ENCODE measurements at regions not wholly inside any gene's neighbourhood (a gene's known extent, or its start where the extent isn't known, plus 50 kb on each side); places are given as distances from the start of the nearest gene placed in this dataset.

- H3K36me3 ChIP-seq = no peaks in the 10 kb centered on the region
- H3K27ac ChIP-seq = no peak overlapping the region
- no peaks in the 10 kb centered on the region for H3K9me3 ChIP-seq
- 76% methylated on average over 8 of the region's 8 CpGs for WGBS
- intact Hi-C loops (cut with DNase I) = no loop called here
- no peak for DNase-seq (ENCODE audit: low spot score)
- TF ChIP-seq CTCF (IDR thresholded peaks at IDR 0.05) (no peak), POLR2AphosphoS5 (IDR thresholded peaks at IDR 0.05) (no peak), POLR2A (IDR thresholded peaks at IDR 0.05) (no peak)
- H3K4me3 ChIP-seq = no peak overlapping the region
- H3K27me3 ChIP-seq (replicated peaks; ENCODE audit: insufficient read depth) = no peaks in the 10 kb centered on the region
- H3K4me1 ChIP-seq (replicated peaks) = no peaks in the 10 kb centered on the region
Observed at GRCh38 chr10:47225219-47225927, 74.6 kb upstream of the GDF10 start.

GRCh38 chr10:47225928-47226645, 73.9 kb upstream of the GDF10 start:
- DNase-seq (ENCODE audit: low spot score) = no peak
- Histone ChIP-seq H3K9me3 (no peaks in the 10 kb centered on the region), H3K36me3 (no peaks in the 10 kb centered on the region), H3K27me3 (replicated peaks; ENCODE audit: insufficient read depth) (no peaks in the 10 kb centered on the region), H3K4me1 (replicated peaks) (no peaks in the 10 kb centered on the region), H3K27ac (no peak overlapping the region), H3K4me3 (no peak overlapping the region)
- WGBS = 96% methylated on average over 8 of the region's 8 CpGs
- intact Hi-C loops (cut with DNase I) = no loop called here
- TF ChIP-seq POLR2AphosphoS5 (IDR thresholded peaks at IDR 0.05) = no peak
- no peak for TF ChIP-seq POLR2A (IDR thresholded peaks at IDR 0.05)
- TF ChIP-seq CTCF (IDR thresholded peaks at IDR 0.05) = no peak

GRCh38 chr10:47230482-47230881, 69.5 kb upstream of the GDF10 start:
- H3K27me3 ChIP-seq (replicated peaks; ENCODE audit: insufficient read depth) = no peaks in the 10 kb centered on the region
- H3K36me3 ChIP-seq = no peaks in the 10 kb centered on the region
- 48% methylated on average over 4 of the region's 4 CpGs for WGBS
- TF ChIP-seq POLR2AphosphoS5 (IDR thresholded peaks at IDR 0.05) (no peak), CTCF (IDR thresholded peaks at IDR 0.05) (no peak), POLR2A (IDR thresholded peaks at IDR 0.05) (no peak)
- H3K4me1 ChIP-seq (replicated peaks) = no peaks in the 10 kb centered on the region
- H3K9me3 ChIP-seq = no peaks in the 10 kb centered on the region
- no peak for DNase-seq (ENCODE audit: low spot score)
- no peak overlapping the region for H3K27ac ChIP-seq
- intact Hi-C loops (cut with DNase I) = no loop called here
- H3K4me3 ChIP-seq = no peak overlapping the region

GRCh38 chr10:47230957-47231356, 69.0 kb upstream of the GDF10 start:
- intact Hi-C loops (cut with DNase I) = no loop called here
- Histone ChIP-seq H3K27me3 (replicated peaks; ENCODE audit: insufficient read depth) (no peaks in the 10 kb centered on the region), H3K36me3 (no peaks in the 10 kb centered on the region), H3K9me3 (no peaks in the 10 kb centered on the region), H3K27ac (no peak overlapping the region), H3K4me1 (replicated peaks) (no peaks in the 10 kb centered on the region), H3K4me3 (no peak overlapping the region)
- DNase-seq (ENCODE audit: low spot score) = no peak
- TF ChIP-seq POLR2A (IDR thresholded peaks at IDR 0.05) = no peak

- no peaks in the 10 kb centered on the region for H3K4me1 ChIP-seq (replicated peaks)
- DNase-seq (ENCODE audit: low spot score) = no peak
- no peaks in the 10 kb centered on the region for H3K9me3 ChIP-seq
- H3K36me3 ChIP-seq = no peaks in the 10 kb centered on the region
- 55% methylated on average over 2 of the region's 2 CpGs for WGBS
- no peak overlapping the region for H3K4me3 ChIP-seq
- no peak for TF ChIP-seq POLR2AphosphoS5 (IDR thresholded peaks at IDR 0.05)
- no peak for TF ChIP-seq CTCF (IDR thresholded peaks at IDR 0.05)
- no peak for TF ChIP-seq POLR2A (IDR thresholded peaks at IDR 0.05)
- H3K27ac ChIP-seq = no peak overlapping the region
- H3K27me3 ChIP-seq (replicated peaks; ENCODE audit: insufficient read depth) = no peaks in the 10 kb centered on the region
- intact Hi-C loops (cut with DNase I) = no loop called here
Observed at GRCh38 chr10:47231414-47231813, 68.6 kb upstream of the GDF10 start.

All from prostate gland (tissue), 2 donors.